HG02970 (cell line): ENCODE measurements at regions not wholly inside any gene's neighbourhood (a gene's known extent, or its start where the extent isn't known, plus 50 kb on each side); places are given as distances from the start of the nearest gene placed in this dataset.
"Not testable (repeated sequence)": the region's sequence is repeated elsewhere in the genome, so short reads cannot be mapped to it uniquely, and the experiment has no call there.

Experiments
- ATAC-seq: cut with Tn5 transposase; IDR thresholded peaks from one replicate; pipeline ENCODE4 v1.9.1; 2021; ENCODE audit warnings: mild to moderate bottlenecking, moderate library complexity, moderate number of reproducible peaks; ENCODE audit not compliant: unreplicated experiment, low FRiP score

DNA sequence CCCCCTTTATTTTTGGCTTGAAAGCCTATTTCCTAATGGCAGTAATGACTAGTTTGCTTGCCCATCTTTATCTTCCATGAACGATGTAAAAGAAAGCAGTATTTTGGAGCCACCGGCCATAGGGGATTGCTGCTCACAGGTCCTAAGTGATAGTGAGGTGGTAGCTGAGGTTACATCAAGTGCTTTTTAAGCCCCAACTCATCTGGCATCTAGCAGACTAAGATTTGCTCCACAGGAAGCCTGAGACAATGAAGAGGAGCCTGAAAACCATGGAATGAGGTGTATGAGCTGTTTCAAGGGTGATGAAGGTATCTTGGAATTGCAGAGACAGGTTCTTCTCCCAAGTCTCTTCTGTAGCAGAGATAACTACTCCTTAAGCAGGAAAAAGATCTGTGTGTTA lies 496.3 kb downstream of the XPNPEP1 start:
- no peak for ATAC-seq

DNA sequence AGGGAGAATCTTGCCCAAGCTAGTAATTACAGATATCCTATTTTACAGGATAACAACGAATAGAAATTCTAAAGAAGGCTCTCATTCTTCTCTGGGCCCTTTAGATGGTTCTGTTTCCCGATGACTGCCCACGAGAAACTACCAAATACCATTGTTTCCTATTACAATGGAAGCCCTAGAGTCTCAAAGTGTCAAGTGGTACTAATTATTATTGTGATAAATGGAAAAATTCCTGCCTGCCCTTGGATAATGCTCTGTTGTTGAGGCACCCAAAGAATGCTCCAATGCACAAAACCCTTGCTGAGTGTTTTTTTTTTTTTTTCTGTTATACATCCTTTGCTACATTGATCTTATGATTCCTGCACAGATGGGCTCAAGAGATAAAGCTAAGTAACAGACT lies 504.5 kb downstream of the XPNPEP1 start:
- ATAC-seq: no peak

GRCh38 chr10:109417803-109418202 lies 505.5 kb downstream of the XPNPEP1 start:
- ATAC-seq: no peak

DNA sequence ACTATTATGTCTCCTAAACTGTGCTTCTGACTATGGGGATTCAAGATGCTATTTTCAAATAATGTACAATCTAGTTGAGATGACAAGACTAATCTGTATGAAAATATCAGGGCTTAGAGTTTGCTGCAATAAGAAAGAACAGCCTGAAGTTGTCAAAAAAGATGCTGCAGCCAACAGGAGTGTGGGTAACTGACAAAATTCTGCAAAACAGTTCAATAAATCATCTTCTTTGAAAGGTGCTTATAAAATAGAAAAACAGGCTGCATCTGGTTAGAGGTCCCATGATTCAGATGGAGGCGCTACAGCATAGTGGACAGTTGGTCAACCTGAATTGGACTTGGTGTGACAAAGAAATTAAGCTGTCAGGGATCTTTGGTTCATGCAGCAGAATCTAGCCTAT lies 511.0 kb downstream of the XPNPEP1 start:
- ATAC-seq: no peak

GRCh38 chr10:109411917-109412316 lies 511.4 kb downstream of the XPNPEP1 start:
- ATAC-seq: no peak

DNA sequence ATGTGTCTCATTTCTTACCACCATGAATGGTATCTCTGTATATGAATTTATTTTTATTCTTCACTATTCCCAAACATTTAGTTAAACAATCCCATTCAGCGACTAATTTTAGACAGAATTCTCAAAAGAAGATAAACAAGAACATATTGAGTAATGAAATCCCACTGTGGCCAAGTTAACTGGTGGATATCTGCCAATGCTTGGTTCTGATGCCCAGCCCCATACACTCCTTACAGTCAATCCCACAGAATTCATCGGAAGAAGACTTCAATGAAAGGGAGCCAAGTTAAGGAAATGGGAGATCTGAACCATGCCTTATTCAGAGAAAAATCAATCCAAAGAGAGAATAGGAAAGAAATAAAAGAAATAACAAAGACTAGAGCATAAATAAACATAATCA lies 518.0 kb downstream of the XPNPEP1 start:
- no peak for ATAC-seq

GRCh38 chr10:109403551-109403950 lies 519.8 kb downstream of the XPNPEP1 start:
- no peak for ATAC-seq

GRCh38 chr10:109393425-109393824 lies 529.9 kb downstream of the XPNPEP1 start:
- no peak for ATAC-seq

- ATAC-seq: no peak
These were observed 536.4 kb downstream of the XPNPEP1 start for GRCh38 chr10:109386921-109387320.

- no peak for ATAC-seq
These were observed 537.2 kb downstream of the XPNPEP1 start for GRCh38 chr10:109386101-109386500.

GRCh38 chr10:109379186-109379585 lies 544.1 kb downstream of the XPNPEP1 start:
- no peak for ATAC-seq

DNA sequence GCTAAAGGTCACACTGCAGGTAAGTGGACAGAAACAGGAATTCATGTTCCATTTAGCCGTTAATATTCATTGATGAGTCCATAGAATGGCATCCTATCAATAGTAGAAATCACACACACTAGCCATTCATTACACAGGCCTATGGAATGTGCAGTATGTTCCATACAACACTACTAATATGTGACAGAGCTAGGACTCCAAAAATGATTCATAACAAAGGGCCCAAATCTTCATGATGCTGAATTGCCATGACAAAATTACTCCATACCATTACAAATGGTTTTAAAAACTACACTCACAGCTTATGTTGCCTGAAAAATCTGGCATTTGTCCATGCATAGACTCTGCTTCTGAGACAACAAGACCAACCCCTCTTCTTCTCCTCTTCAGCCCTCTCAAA lies 549.1 kb downstream of the XPNPEP1 start:
- ATAC-seq: no peak

- no peak for ATAC-seq
These were observed 564.0 kb downstream of the XPNPEP1 start for GRCh38 chr10:109359316-109359715.

GRCh38 chr10:109358325-109358724 lies 565.0 kb downstream of the XPNPEP1 start:
- ATAC-seq: no peak

DNA sequence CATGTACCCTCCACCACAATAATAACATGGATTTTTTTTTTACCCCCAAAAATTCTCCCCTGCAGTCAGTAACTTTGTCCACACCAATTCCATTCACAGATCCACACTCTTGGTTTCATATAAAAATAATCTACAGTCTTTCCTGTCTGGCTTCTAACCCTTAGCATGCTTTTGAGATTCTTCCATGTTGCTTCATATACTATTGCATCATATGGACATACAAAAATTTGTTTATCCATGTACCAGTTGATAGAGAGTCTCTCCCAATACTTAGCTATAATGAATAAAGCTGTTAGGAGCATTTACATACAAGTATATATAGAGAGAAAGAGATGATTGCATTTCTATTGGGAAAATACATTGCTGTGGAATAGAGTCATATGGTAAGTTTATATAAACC lies 575.0 kb downstream of the XPNPEP1 start:
- ATAC-seq: no peak

DNA sequence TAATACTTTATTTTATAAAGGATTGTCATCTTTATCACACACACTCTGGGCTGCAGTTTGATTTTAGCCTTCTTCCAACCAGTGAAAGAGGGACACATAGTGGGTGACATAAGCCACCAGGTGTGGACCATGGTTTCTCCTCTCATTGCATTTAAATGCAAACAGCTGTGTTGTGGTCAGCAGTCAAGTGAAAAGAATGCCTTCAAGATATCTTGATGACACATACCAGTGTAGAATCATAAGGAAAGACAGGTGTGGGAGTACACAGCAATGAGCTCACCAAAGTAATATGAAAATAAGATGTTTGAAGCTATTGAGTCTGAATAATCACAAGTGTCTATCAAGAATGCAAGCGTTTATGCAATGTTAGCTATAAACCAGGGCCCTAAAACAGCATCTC lies 580.0 kb downstream of the XPNPEP1 start:
- no peak for ATAC-seq

DNA sequence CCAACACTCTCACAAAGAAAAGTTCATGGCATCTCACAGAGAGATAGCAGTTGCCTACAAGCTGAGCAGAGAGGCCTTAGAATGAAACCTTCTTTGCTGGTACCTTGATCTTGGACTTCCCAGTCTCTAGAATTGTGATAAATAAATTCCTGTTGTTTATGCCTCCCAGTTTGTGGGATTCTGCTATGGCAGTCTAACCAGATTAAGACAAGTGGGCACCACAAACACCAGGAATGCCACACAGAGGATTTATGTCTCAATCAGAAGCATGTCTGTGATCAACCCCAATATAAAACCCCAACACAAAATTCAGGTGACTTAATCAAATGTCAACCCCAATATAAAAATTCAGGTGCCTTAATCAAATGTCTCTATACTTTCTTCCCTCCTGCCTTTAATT lies 581.3 kb downstream of the XPNPEP1 start:
- ATAC-seq: no peak

DNA sequence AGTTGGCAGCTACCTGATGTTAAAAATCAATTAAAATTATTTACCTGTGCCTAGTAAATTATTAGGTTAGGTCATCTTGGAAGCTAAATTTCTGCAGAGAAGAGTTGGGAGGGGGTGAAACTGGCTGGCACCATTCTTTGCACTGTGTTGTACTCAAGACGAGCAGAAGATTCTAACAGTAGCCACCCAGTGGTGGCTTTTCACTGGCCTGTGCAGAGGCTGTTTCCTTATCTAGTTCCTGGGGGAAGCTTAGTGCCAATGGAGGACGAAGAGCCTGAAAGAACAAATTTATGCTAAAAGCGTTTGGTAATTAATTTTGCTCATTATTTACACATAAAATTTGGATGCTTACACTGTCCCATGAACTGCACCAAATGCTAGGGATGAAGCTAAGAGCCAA lies 595.3 kb downstream of the XPNPEP1 start:
- ATAC-seq: no peak

GRCh38 chr10:109327266-109327665 lies 596.0 kb downstream of the XPNPEP1 start:
- no peak for ATAC-seq

DNA sequence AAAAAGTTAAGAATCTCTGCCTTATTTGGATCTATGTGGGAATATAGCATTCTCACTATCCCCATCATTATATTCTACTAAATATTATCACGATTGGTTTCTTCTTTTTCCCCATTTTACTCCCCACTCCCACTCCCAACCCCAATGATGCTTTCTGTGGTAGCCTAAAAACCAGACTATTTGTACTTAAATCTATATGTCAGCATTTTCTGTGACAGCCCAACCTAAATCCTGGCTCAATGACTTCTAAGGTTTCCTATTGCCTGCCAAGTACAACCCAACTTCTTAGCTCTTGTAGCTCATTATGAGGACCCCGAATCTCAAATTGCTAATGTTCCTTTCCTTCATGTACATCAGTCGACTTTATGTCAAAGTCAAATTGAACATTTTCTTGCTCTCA lies 598.6 kb downstream of the XPNPEP1 start:
- no peak for ATAC-seq

GRCh38 chr10:109317746-109318366 lies 605.5 kb downstream of the XPNPEP1 start:
- ATAC-seq: no peak

GRCh38 chr10:109314016-109314415 lies 609.3 kb downstream of the XPNPEP1 start:
- not testable (repeated sequence) for ATAC-seq

- ATAC-seq: not testable (repeated sequence)
These were observed 610.8 kb downstream of the XPNPEP1 start for GRCh38 chr10:109312555-109312954.
